Immature natural killer cell (primary cell): ENCODE measurements at regions not wholly inside any gene's neighbourhood (a gene's known extent, or its start where the extent isn't known, plus 50 kb on each side); places are given as distances from the start of the nearest gene placed in this dataset.

Source experiments
- DNase-seq, 3 donors: peaks; one replicate each; pipeline ENCODE4 v3.0.0; 2022; ENCODE audit warnings: mixed read lengths in 1 of 3
- H3K27ac Mint-ChIP-seq, 6 donors: one replicate each; pipeline ENCODE4 v1.8.0; 2020; ENCODE audit warnings: mixed read lengths in 6 of 6, mild to moderate bottlenecking in 5 of 6, inconsistent platforms in 4 of 6, moderate library complexity in 3 of 6
- H3K27me3 Mint-ChIP-seq, 3 donors: one replicate each; pipeline ENCODE4 v1.8.0; 2020 to 2021; ENCODE audit warnings: low read depth in 3 of 3, mild to moderate bottlenecking in 3 of 3, mixed read lengths in 3 of 3, moderate library complexity in 3 of 3, inconsistent platforms in 1 of 3
- H3K36me3 Mint-ChIP-seq, 3 donors: one replicate each; pipeline ENCODE4 v1.8.0; 2020; ENCODE audit warnings: mixed read lengths in 3 of 3, inconsistent platforms in 2 of 3, mild to moderate bottlenecking in 2 of 3
- H3K4me1 Mint-ChIP-seq, 2 donors: one replicate each; pipeline ENCODE4 v1.8.0; 2020; ENCODE audit warnings: inconsistent platforms in 2 of 2, mild to moderate bottlenecking in 2 of 2, mixed read lengths in 2 of 2, moderate library complexity in 1 of 2
- H3K4me3 Mint-ChIP-seq, 5 donors: one replicate each; pipeline ENCODE4 v1.8.0; 2020; ENCODE audit warnings: mild to moderate bottlenecking in 5 of 5, mixed read lengths in 5 of 5, inconsistent platforms in 3 of 5, moderate library complexity in 3 of 5
- H3K9me3 Mint-ChIP-seq, 6 donors: one replicate each; pipeline ENCODE4 v1.8.0; 2020; ENCODE audit warnings: mild to moderate bottlenecking in 6 of 6, mixed read lengths in 6 of 6, inconsistent platforms in 4 of 6, moderate library complexity in 3 of 6

GRCh38 chr2:188897096-188897495 is 77.1 kb upstream of the COL3A1 start:
- H3K4me1 Mint-ChIP-seq, result no peaks in the 10 kb centered on the region
- H3K4me3 Mint-ChIP-seq, result no peak overlapping the region
- no peaks in the 10 kb centered on the region for H3K27me3 Mint-ChIP-seq
- no peak overlapping the region for H3K27ac Mint-ChIP-seq
- DNase-seq, result no peak
- no peaks in the 10 kb centered on the region for H3K36me3 Mint-ChIP-seq
- H3K9me3 Mint-ChIP-seq, result peaks cover 5 to 32% (median 9%) of the 10 kb centered on the region in 6 donors

GRCh38 chr2:188898261-188898660 is 75.9 kb upstream of the COL3A1 start:
- no peaks in the 10 kb centered on the region for H3K36me3 Mint-ChIP-seq
- DNase-seq, result no peak
- H3K27ac Mint-ChIP-seq, result no peak overlapping the region
- H3K4me1 Mint-ChIP-seq, result no peaks in the 10 kb centered on the region
- no peak overlapping the region for H3K4me3 Mint-ChIP-seq
- no peaks in the 10 kb centered on the region for H3K27me3 Mint-ChIP-seq
- peaks cover 5 to 34% (median 9%) of the 10 kb centered on the region in 6 donors for H3K9me3 Mint-ChIP-seq

DNA sequence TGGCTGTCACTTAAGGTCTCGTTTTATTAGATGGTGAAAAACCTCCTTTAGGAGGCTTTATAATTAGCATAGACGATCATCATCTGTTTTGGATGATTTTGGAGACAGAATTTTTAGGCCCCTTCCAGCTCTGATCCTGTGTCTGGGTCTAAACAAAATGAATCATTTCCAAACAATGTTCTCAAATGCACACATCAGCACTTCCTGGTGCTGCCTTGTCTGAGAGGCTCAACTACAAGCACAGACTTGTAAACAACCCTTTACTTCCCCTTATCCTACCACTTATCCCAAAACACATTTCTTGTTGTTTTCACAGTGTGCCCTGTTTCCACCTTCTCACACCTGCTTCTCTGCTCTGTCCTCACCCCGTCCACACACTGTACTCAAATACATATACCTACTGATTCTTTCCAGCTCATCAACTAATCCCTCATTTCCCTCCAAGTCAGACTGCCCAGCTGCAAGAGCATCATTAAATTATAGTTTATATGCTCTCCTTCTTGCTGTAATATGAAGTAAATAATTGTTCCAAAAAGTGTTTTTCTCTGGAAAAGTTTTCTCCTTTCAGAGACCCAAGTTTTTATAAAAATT is 71.2 kb upstream of the COL3A1 start:
- no peak overlapping the region for H3K4me3 Mint-ChIP-seq
- no peaks in the 10 kb centered on the region for H3K36me3 Mint-ChIP-seq
- peaks cover 2 to 46% (median 14%) of the 10 kb centered on the region in 6 donors for H3K9me3 Mint-ChIP-seq
- H3K27ac Mint-ChIP-seq, result no peak overlapping the region
- no peaks in the 10 kb centered on the region for H3K27me3 Mint-ChIP-seq
- H3K4me1 Mint-ChIP-seq, result no peaks in the 10 kb centered on the region
- no peak for DNase-seq

DNA sequence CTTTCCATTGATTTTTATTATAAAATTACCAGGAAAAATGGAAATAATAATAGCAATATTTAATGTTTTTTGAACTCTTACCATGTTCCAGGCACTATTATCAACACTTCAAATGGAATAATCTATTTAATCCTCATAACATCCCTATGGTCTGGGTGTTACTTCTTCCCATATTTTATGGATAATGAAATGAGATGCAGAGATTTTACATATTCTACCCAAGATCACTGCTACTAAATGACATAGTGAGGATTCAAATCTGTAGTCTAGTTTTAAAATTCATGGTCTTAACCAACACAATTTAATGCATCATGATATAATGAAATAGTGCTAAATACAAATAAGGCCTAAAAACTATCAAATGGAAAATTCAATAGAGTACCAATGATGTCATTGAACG is 70.4 kb upstream of the COL3A1 start:
- H3K9me3 Mint-ChIP-seq, result peaks cover 2 to 45% (median 12%) of the 10 kb centered on the region in 6 donors
- DNase-seq, result no peak
- no peak overlapping the region for H3K4me3 Mint-ChIP-seq
- no peaks in the 10 kb centered on the region for H3K27me3 Mint-ChIP-seq
- no peaks in the 10 kb centered on the region for H3K36me3 Mint-ChIP-seq
- no peak overlapping the region for H3K27ac Mint-ChIP-seq
- no peaks in the 10 kb centered on the region for H3K4me1 Mint-ChIP-seq

- H3K27me3 Mint-ChIP-seq, result no peaks in the 10 kb centered on the region
- no peaks in the 10 kb centered on the region for H3K4me1 Mint-ChIP-seq
- DNase-seq, result no peak
- no peak overlapping the region for H3K27ac Mint-ChIP-seq
- H3K36me3 Mint-ChIP-seq, result no peaks in the 10 kb centered on the region
- no peak overlapping the region for H3K4me3 Mint-ChIP-seq
- peaks cover 3 to 35% (median 17%) of the 10 kb centered on the region in 6 donors for H3K9me3 Mint-ChIP-seq
Measured at GRCh38 chr2:188909036-188909435, 65.1 kb upstream of the COL3A1 start.

- Mint-ChIP-seq H3K36me3 (no peaks in the 10 kb centered on the region), H3K27ac (no peak overlapping the region), H3K27me3 (no peaks in the 10 kb centered on the region), H3K4me3 (no peak overlapping the region), H3K9me3 (peaks cover 9 to 28% (median 17%) of the 10 kb centered on the region in 6 donors), H3K4me1 (no peaks in the 10 kb centered on the region)
- DNase-seq, result no peak
Measured at GRCh38 chr2:188916736-188917135, 57.4 kb upstream of the COL3A1 start.

GRCh38 chr2:188917632-188918031 is 56.5 kb upstream of the COL3A1 start:
- Mint-ChIP-seq H3K4me3 (no peak overlapping the region), H3K27ac (no peak overlapping the region), H3K36me3 (no peaks in the 10 kb centered on the region), H3K4me1 (no peaks in the 10 kb centered on the region), H3K9me3 (peaks cover 9 to 29% (median 17%) of the 10 kb centered on the region in 6 donors), H3K27me3 (no peaks in the 10 kb centered on the region)
- no peak for DNase-seq

DNA sequence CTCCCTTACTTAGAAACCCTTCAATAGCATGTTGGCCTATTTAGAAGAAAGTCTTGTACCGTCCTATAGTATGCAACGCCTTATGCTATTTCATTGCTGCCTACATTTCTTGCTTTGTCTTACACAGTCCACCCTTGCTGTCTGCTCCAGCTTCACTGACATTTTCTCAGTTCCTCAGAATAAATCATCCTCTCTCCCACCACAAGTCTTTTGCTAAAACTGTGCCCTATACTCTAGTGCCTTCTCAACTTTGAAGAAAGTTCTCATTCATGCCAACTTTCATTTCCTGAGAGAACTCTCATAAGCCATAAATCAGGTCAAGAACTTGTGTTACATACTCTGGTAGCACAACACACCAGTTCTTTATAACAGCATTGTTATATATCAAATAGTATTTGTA is 54.3 kb upstream of the COL3A1 start:
- no peaks in the 10 kb centered on the region for H3K27me3 Mint-ChIP-seq
- DNase-seq, result no peak
- H3K9me3 Mint-ChIP-seq, result peaks cover 10 to 35% (median 21%) of the 10 kb centered on the region in 6 donors
- H3K4me3 Mint-ChIP-seq, result no peak overlapping the region
- no peaks in the 10 kb centered on the region for H3K36me3 Mint-ChIP-seq
- H3K4me1 Mint-ChIP-seq, result no peaks in the 10 kb centered on the region
- H3K27ac Mint-ChIP-seq, result no peak overlapping the region

- Mint-ChIP-seq H3K4me3 (no peak overlapping the region), H3K36me3 (no peaks in the 10 kb centered on the region), H3K4me1 (no peaks in the 10 kb centered on the region), H3K9me3 (peaks cover 15 to 49% (median 28%) of the 10 kb centered on the region in 6 donors), H3K27me3 (no peaks in the 10 kb centered on the region), H3K27ac (no peak overlapping the region)
- DNase-seq, result no peak
Measured at GRCh38 chr2:188922191-188922590, 52.0 kb upstream of the COL3A1 start.
